GM23248 (cell line): ENCODE measurements at regions not wholly inside any gene's neighbourhood (a gene's known extent, or its start where the extent isn't known, plus 50 kb on each side); places are given as distances from the start of the nearest gene placed in this dataset.

Source experiments
- DNase-seq: peaks from one replicate; pipeline ENCODE4 v3.0.0-alpha.2; 2015
- H2AFZ ChIP-seq: fragments of 200-600 bp; sonication (generic); 2 replicates; pipeline ENCODE4 v1.6.1; 2016; ENCODE audit warnings: antibody characterized with exemption
- H3F3A ChIP-seq: fragments of 200-600 bp; sonication (generic); 2 replicates; pipeline ENCODE4 v1.6.1; 2016; ENCODE audit warnings: mild to moderate bottlenecking, antibody characterized with exemption, mixed run types; ENCODE audit not compliant: insufficient read depth
- H3K27ac ChIP-seq: fragments of 200-600 bp; sonication (generic); 2 replicates; pipeline ENCODE4 v1.5.1; 2016; ENCODE audit warnings: mild to moderate bottlenecking
- H3K27me3 ChIP-seq: fragments of 200-600 bp; sonication (generic); replicated peaks from 2 replicates; pipeline ENCODE4 v1.6.1; 2016; ENCODE audit warnings: mild to moderate bottlenecking; ENCODE audit not compliant: insufficient read depth
- H3K36me3 ChIP-seq: fragments of 200-600 bp; sonication (generic); 2 replicates; pipeline ENCODE4 v1.6.1; 2016; ENCODE audit warnings: low read depth, mild to moderate bottlenecking
- H3K4me1 ChIP-seq: fragments of 200-600 bp; sonication (generic); 2 replicates; pipeline ENCODE4 v1.6.1; 2016; ENCODE audit warnings: mild to moderate bottlenecking; ENCODE audit not compliant: insufficient read depth
- H3K4me2 ChIP-seq: fragments of 200-600 bp; sonication (generic); one replicate; pipeline ENCODE4 v1.6.1; 2016; ENCODE audit warnings: mild to moderate bottlenecking; ENCODE audit not compliant: unreplicated experiment
- H3K4me3 ChIP-seq: fragments of 200-600 bp; sonication (generic); 2 replicates; pipeline ENCODE4 v1.5.1; 2016; ENCODE audit warnings: mild to moderate bottlenecking
- H3K79me2 ChIP-seq: fragments of 200-600 bp; sonication (generic); 2 replicates; pipeline ENCODE4 v1.6.1; 2016; ENCODE audit warnings: mild to moderate bottlenecking; ENCODE audit not compliant: insufficient read depth
- H3K9ac ChIP-seq: fragments of 200-600 bp; sonication (generic); 2 replicates; pipeline ENCODE4 v1.6.1; 2016; ENCODE audit warnings: mild to moderate bottlenecking
- H3K9me2 ChIP-seq: fragments of 200-600 bp; sonication (generic); 2 replicates; pipeline ENCODE4 v1.6.1; 2016; ENCODE audit warnings: mixed run types, mild to moderate bottlenecking, moderate library complexity; ENCODE audit not compliant: insufficient read depth
- H3K9me3 ChIP-seq: fragments of 200-600 bp; sonication (generic); one replicate; pipeline ENCODE4 v1.6.1; 2017; ENCODE audit warnings: low read depth
- H4K20me1 ChIP-seq: fragments of 200-600 bp; sonication (generic); 2 replicates; pipeline ENCODE4 v1.6.0; 2016; ENCODE audit not compliant: insufficient read depth
- EZH2 ChIP-seq: fragments of 200-600 bp; sonication (generic); IDR thresholded peaks from 2 replicates; pipeline ENCODE4 v1.6.1; 2018; ENCODE audit warnings: antibody characterized with exemption, mild to moderate bottlenecking; ENCODE audit not compliant: insufficient read depth, poor library complexity, severe bottlenecking
- EZH2phosphoT487 ChIP-seq: fragments of 200-600 bp; sonication (generic); IDR thresholded peaks from 2 replicates; pipeline ENCODE4 v1.6.1; 2018; ENCODE audit warnings: antibody characterized with exemption, moderate library complexity, mild to moderate bottlenecking, low read depth; ENCODE audit not compliant: insufficient read depth
- WGBS, 2 experiments: methylation state at CpG; one replicate each; pipeline ENCODE4 v1.1.6; 2015 to 2017; ENCODE audit warnings: low lambda C conversion rate in 2 of 2, low coverage in 1 of 2; ENCODE audit errors: missing lambda C conversion rate in 2 of 2; 5-methylcytosine and 5-hydroxymethylcytosine counted together
- in situ Hi-C: fragments of 300-500 bp; cut with MboI; formaldehyde crosslinking; loops from 2 replicates; pipeline ENCODE4 v1.15.0; 2020

- Histone ChIP-seq H3K36me3 (no peaks in the 10 kb centered on the region), H3K27me3 (no peaks in the 10 kb centered on the region), H3K79me2 (no peaks in the 10 kb centered on the region), H3K4me2 (no peak overlapping the region), H3K4me1 (no peaks in the 10 kb centered on the region), H2AFZ (no peak overlapping the region), H3K9me2 (no peaks in the 10 kb centered on the region), H3K27ac (no peak overlapping the region), H3K9ac (no peak overlapping the region), H3K4me3 (no peak overlapping the region), H3F3A (no peaks in the 10 kb centered on the region), H3K9me3 (no peaks in the 10 kb centered on the region), H4K20me1 (no peaks in the 10 kb centered on the region)
- no peak for DNase-seq
- 3 to 10% methylated on average over 4 of the region's 4 CpGs for WGBS, 2 experiments
- in situ Hi-C loops, result no loop called here
- TF ChIP-seq EZH2phosphoT487 (no peak), EZH2 (no peak)
Measured at GRCh38 chr11:81211050-81211449, 1522.6 kb downstream of the FAM181B start.

GRCh38 chr11:81207421-81208054 is 1526.1 kb downstream of the FAM181B start:
- Histone ChIP-seq H2AFZ (no peak overlapping the region), H3K4me2 (no peak overlapping the region), H3K9ac (no peak overlapping the region), H3K9me2 (no peaks in the 10 kb centered on the region), H3K9me3 (no peaks in the 10 kb centered on the region), H4K20me1 (no peaks in the 10 kb centered on the region), H3K27me3 (no peaks in the 10 kb centered on the region), H3K36me3 (no peaks in the 10 kb centered on the region), H3K4me3 (no peak overlapping the region), H3F3A (no peaks in the 10 kb centered on the region), H3K79me2 (no peaks in the 10 kb centered on the region), H3K27ac (no peak overlapping the region), H3K4me1 (no peaks in the 10 kb centered on the region)
- no peak for DNase-seq
- no peak for TF ChIP-seq EZH2
- TF ChIP-seq EZH2phosphoT487, result no peak
- in situ Hi-C loops, result no loop called here
- WGBS, 2 experiments, result 69 to 71% methylated on average over 30 to 41 of the region's 43 CpGs

- TF ChIP-seq EZH2phosphoT487 (no peak), EZH2 (no peak)
- DNase-seq, result no peak
- H3K9me2 ChIP-seq, result no peaks in the 10 kb centered on the region
- no peaks in the 10 kb centered on the region for H3K4me1 ChIP-seq
- in situ Hi-C loops, result no loop called here
- H3K4me3 ChIP-seq, result no peak overlapping the region
- no peak overlapping the region for H2AFZ ChIP-seq
- WGBS, 2 experiments, result 0 to 2% methylated on average over 1 of the region's 1 CpG
- no peak overlapping the region for H3K9ac ChIP-seq
- H3K9me3 ChIP-seq, result no peaks in the 10 kb centered on the region
- H3K79me2 ChIP-seq, result no peaks in the 10 kb centered on the region
- H4K20me1 ChIP-seq, result no peaks in the 10 kb centered on the region
- H3K27ac ChIP-seq, result no peak overlapping the region
- H3K27me3 ChIP-seq, result no peaks in the 10 kb centered on the region
- H3K36me3 ChIP-seq, result no peaks in the 10 kb centered on the region
- H3K4me2 ChIP-seq, result no peak overlapping the region
- no peaks in the 10 kb centered on the region for H3F3A ChIP-seq
Measured at GRCh38 chr11:81203876-81204275, 1529.8 kb downstream of the FAM181B start.

- no peak overlapping the region for H3K27ac ChIP-seq
- H3K9me3 ChIP-seq, result no peaks in the 10 kb centered on the region
- H3K79me2 ChIP-seq, result no peaks in the 10 kb centered on the region
- H3K4me2 ChIP-seq, result no peak overlapping the region
- WGBS, 2 experiments, result 16 to 24% methylated on average over 3 of the region's 3 CpGs
- H3F3A ChIP-seq, result no peaks in the 10 kb centered on the region
- H3K9ac ChIP-seq, result no peak overlapping the region
- H3K27me3 ChIP-seq, result no peaks in the 10 kb centered on the region
- no peaks in the 10 kb centered on the region for H3K36me3 ChIP-seq
- DNase-seq, result no peak
- no peaks in the 10 kb centered on the region for H3K4me1 ChIP-seq
- no peak overlapping the region for H2AFZ ChIP-seq
- H3K4me3 ChIP-seq, result no peak overlapping the region
- TF ChIP-seq EZH2phosphoT487 (no peak), EZH2 (no peak)
- no peaks in the 10 kb centered on the region for H4K20me1 ChIP-seq
- in situ Hi-C loops, result no loop called here
- no peaks in the 10 kb centered on the region for H3K9me2 ChIP-seq
Measured at GRCh38 chr11:81197396-81197795, 1536.3 kb downstream of the FAM181B start.

- H3K4me2 ChIP-seq, result no peak overlapping the region
- no peaks in the 10 kb centered on the region for H3K9me3 ChIP-seq
- no peak for DNase-seq
- H3K4me1 ChIP-seq, result no peaks in the 10 kb centered on the region
- H3K27me3 ChIP-seq, result no peaks in the 10 kb centered on the region
- H2AFZ ChIP-seq, result no peak overlapping the region
- H3K9me2 ChIP-seq, result no peaks in the 10 kb centered on the region
- no peak for TF ChIP-seq EZH2
- no peak for TF ChIP-seq EZH2phosphoT487
- no peaks in the 10 kb centered on the region for H3K36me3 ChIP-seq
- H3K4me3 ChIP-seq, result no peak overlapping the region
- no peaks in the 10 kb centered on the region for H4K20me1 ChIP-seq
- no peak overlapping the region for H3K27ac ChIP-seq
- H3K79me2 ChIP-seq, result no peaks in the 10 kb centered on the region
- no peaks in the 10 kb centered on the region for H3F3A ChIP-seq
- H3K9ac ChIP-seq, result no peak overlapping the region
- in situ Hi-C loops, result no loop called here
Measured at GRCh38 chr11:81192516-81192915, 1541.1 kb downstream of the FAM181B start.
